ENCODE measurements at regions not wholly inside any gene's neighbourhood (a gene's known extent, or its start where the extent isn't known, plus 50 kb on each side); places are given as distances from the start of the nearest gene placed in this dataset.
"Not testable (repeated sequence)": the region's sequence is repeated elsewhere in the genome, so short reads cannot be mapped to it uniquely, and the experiment has no call there.

DNA sequence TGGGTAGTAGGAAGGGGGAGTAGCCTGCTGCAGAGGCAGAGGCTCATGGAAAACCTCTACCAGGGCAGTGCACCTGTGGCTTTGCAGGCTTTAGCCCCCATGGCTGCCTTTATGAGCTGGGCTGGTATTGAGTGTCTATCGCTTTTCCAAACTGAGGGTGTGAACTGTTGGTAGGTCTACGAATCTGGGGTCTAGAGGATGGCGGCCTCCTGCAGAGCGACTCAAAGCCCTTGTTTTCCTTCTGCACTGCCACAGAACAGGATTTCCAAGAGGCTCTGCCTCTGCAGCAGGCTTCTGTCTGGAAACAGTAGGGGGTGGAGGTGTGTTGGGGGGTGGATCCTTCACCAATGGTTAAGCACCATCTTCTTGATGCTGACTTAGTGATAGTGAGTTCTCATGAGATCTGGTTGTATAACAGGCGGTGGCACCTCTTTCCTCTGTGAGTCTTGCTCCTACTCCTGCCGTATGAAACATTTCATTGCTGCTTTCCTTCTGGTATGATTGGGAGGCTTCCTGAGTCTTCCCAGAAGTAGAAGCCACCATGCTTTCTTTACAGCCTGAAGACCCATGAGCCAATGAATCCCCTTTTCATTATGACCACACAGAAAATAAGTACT, 840.0 kb downstream of the FOXD4L5 start:
- TF ChIP-seq, protein P1, sequence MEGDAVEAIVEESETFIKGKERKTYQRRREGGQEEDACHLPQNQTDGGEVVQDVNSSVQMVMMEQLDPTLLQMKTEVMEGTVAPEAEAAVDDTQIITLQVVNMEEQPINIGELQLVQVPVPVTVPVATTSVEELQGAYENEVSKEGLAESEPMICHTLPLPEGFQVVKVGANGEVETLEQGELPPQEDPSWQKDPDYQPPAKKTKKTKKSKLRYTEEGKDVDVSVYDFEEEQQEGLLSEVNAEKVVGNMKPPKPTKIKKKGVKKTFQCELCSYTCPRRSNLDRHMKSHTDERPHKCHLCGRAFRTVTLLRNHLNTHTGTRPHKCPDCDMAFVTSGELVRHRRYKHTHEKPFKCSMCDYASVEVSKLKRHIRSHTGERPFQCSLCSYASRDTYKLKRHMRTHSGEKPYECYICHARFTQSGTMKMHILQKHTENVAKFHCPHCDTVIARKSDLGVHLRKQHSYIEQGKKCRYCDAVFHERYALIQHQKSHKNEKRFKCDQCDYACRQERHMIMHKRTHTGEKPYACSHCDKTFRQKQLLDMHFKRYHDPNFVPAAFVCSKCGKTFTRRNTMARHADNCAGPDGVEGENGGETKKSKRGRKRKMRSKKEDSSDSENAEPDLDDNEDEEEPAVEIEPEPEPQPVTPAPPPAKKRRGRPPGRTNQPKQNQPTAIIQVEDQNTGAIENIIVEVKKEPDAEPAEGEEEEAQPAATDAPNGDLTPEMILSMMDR (IDR thresholded peaks at IDR 0.05): not testable (repeated sequence)
- not testable (repeated sequence) for TF ChIP-seq POLR2A (IDR thresholded peaks at IDR 0.05)
